NCI-H1105 (cell line): ENCODE measurements at regions not wholly inside any gene's neighbourhood (a gene's known extent, or its start where the extent isn't known, plus 50 kb on each side); places are given as distances from the start of the nearest gene placed in this dataset.

Source experiments
- DNase-seq: peaks from one replicate; lab custom pipeline; 2025; lab: John Stamatoyannopoulos, UW

- no peak for DNase-seq
Measured at GRCh38 chr14:51396222-51396815, 156.3 kb downstream of the TMX1 start.

DNA sequence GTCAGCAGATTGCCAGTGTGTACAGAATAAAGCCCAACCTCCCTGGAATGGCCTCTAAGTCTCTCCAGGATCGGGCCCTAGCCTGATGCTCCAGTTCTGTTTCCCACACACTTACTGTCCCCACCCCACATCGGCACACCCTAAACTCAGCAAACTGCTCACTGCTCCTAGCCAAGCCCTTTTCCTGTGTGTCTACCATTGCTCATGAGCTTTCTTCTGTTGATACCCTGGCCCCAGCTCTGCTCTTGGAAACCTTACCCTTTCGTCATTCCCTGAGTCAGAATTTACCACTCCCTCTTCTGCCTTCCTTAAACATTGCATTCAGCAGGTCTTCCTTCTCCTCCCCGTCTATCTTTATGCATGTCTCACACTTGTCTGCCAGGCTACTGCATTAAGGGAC, 158.9 kb downstream of the TMX1 start:
- no peak for DNase-seq

DNA sequence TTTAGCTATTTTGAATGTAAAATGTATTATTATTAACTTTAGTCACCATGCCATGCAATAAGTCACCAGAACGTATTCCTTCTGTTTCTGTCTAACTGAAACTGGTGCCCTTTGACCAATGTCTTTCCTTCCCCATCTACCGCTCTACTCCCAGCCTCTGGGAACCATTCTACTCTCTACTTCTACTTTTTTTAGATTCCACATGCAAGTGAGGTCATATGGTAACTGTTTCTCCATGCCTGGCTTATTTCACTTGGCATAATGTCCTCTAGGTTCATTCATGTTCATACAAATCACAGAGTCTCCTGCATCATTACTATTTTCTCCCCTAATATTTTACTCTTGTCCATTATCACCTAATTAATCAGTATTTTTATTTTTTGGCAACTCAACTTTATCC, 160.1 kb downstream of the TMX1 start:
- no peak for DNase-seq

- DNase-seq = no peak
Measured at GRCh38 chr14:51401272-51401671, 161.2 kb downstream of the TMX1 start.

GRCh38 chr14:51401756-51402155, 161.7 kb downstream of the TMX1 start:
- DNase-seq = no peak

GRCh38 chr14:51410897-51411296, 170.8 kb downstream of the TMX1 start:
- DNase-seq = no peak

GRCh38 chr14:51419685-51420084, 179.6 kb downstream of the TMX1 start:
- DNase-seq = no peak

- DNase-seq = no peak
Measured at GRCh38 chr14:51422704-51423103, 182.7 kb downstream of the TMX1 start.

DNA sequence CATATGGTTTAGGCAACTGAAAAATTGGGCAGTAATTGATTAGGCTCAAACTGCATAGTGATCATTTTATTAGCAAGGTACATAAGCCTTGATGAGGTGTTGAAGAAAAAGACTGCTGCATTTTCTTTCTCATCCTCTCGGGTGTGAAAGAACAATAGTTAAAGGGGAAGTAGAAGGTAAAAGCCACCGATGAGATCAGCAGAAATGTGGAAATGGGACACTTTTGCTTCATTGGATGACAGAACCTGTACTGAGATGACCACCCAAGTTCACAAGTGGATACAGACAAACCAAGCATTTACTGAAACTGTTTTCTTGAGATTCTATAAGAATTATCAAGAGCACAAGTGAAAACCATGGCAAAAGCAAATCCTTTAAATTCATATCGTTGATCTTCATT, 184.0 kb downstream of the TMX1 start:
- no peak for DNase-seq

- DNase-seq = no peak
Measured at GRCh38 chr14:51424561-51425251, 184.7 kb downstream of the TMX1 start.

DNA sequence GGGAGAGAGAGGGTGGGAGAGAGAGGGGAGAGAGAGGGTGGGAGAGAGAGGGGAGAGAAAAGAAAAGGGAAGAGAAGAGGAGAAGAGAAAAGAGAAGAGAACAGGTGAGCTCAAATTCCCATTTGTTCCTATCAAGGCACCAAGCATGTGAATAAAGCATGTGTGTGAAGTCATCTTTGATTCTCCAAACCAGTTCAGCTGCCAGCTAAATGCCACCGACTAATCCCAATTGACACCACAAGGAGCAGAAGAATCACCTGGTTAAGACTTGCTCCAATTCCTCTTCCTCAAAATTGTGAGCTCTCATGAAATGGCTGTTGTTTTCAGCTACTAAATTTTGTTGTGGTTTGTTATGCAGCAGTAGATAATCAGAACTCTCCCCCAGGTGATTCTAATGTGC, 188.9 kb downstream of the TMX1 start:
- DNase-seq = no peak

DNA sequence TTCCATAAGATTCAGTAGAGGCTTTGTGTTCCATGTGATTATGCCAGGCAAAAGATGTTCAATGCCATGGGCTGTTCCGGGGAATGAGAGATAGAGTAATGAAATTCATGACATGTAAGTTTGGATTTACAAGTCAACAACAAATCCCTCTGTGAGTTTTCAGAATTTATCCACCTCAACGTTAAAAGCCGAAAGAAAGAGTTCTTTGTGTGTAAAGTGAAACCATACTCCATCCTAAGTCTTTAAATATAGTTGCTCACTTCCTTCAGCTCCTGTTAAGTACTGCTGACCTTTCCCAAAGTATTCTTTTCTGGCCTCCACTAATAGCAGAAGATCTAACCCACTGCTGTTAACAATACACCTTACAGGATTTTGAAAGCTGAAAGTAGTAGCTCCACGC, 190.0 kb downstream of the TMX1 start:
- no peak for DNase-seq

DNA sequence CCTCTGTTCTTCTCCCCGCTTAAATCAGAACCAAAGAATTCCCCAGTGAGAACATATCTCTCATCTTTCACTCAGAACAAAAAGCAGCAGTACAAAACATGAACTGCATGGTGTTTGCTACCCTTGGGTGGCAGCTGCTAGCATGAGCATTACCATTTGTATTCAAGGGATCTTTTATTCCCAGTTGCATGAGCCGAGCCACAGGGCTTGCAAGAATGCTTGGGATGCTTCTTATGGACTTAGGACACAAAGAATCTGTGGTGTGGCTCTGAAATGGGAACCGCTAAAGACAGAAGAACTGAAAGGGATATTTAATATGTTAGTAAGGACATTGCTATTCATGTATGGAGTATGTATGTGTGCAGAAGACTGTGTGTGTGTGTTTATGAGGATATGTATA, 190.6 kb downstream of the TMX1 start:
- no peak for DNase-seq

- no peak for DNase-seq
Measured at GRCh38 chr14:51431033-51431709, 191.1 kb downstream of the TMX1 start.

- DNase-seq = no peak
Measured at GRCh38 chr14:51431741-51432140, 191.7 kb downstream of the TMX1 start.

DNA sequence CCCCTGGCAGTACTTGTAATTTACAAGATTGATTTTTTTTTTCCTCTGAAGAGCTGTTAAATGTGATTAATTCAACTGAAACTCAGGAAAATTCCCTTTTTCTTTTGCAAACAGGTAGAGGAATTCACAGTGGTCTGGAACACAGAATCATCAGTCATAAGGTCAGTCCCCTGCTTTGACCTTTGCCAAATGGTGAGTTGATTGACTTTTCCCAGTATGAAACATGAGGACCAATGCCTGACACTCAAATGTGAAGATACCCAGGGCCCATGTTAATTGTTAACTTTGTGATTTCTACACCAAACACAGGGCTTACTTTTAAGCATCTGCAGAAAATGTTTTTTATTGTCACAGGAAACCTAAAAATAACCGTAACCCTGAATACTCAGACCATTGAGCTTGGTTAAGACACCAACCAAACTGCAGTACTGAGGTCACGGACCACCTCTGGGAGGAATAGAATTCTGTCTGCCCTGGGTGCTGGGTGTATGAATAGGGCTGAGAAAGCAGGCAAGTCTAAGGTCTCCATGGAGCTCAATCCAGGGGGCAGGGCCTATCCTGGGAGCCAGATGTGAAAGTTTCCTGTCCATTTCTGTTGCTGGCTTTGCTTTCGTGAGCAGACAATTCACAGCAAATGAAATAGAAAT, 192.4 kb downstream of the TMX1 start:
- DNase-seq = no peak

GRCh38 chr14:51436630-51437029, 196.6 kb downstream of the TMX1 start:
- no peak for DNase-seq

- no peak for DNase-seq
Measured at GRCh38 chr14:51439896-51440295, 199.8 kb downstream of the TMX1 start.

GRCh38 chr14:51441001-51441400, 201.0 kb downstream of the TMX1 start:
- DNase-seq = no peak

DNA sequence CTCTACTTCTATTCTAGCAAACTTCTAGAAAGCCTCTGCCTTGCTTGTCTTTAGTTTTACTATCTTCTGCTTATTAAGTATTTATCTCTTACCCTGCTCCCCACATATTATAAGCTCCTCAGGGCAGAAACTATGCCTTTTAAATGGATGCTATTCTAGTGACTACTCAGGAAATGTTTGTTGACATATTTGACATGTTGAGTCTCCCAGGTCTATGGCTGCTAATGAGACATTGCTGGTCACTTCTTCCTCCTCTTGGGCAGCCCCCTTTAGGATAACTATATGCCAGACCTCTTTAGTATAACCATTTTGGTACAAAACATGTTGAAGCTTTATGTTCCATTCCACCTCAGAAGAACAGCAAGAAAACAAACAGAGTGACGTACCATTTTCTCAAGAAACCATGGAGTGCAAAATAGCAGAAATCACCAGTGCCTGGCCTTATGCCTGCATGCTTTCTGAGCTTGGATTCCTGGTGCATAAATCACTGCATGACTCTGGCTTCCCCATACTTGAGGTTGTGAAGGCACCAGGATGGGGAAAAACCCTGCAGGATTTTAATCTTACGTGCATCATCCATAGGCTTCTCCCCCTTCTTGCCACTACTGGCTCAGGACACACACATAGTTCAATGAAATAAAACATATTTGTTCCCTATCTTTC, 202.6 kb downstream of the TMX1 start:
- DNase-seq = no peak

- DNase-seq = no peak
Measured at GRCh38 chr14:51443195-51444018, 203.4 kb downstream of the TMX1 start.
